PC-9 (cell line): ENCODE measurements at regions not wholly inside any gene's neighbourhood (a gene's known extent, or its start where the extent isn't known, plus 50 kb on each side); places are given as distances from the start of the nearest gene placed in this dataset.

ENCODE experiments used
- CTCF ChIP-seq: fragments of 200-600 bp; sonication (generic); conservative IDR thresholded peaks from 2 replicates; pipeline ENCODE4 v1.6.1; 2017; ENCODE audit warnings: mixed run types, antibody characterized with exemption, mild to moderate bottlenecking, moderate library complexity
- EZH2 ChIP-seq: fragments of 200-600 bp; sonication (generic); IDR thresholded peaks from 2 replicates; pipeline ENCODE4 v1.8.0; 2017; ENCODE audit warnings: antibody characterized with exemption, low read depth

- TF ChIP-seq CTCF, result no peak
- no peak for TF ChIP-seq EZH2
Observed at GRCh38 chr6:17224056-17224455, 57.1 kb upstream of the RBM24 start.
